Mesenchymal stem cell (in vitro differentiated cells and primary cell): ENCODE measurements at regions not wholly inside any gene's neighbourhood (a gene's known extent, or its start where the extent isn't known, plus 50 kb on each side); places are given as distances from the start of the nearest gene placed in this dataset.

Experiments used
- DNase-seq: peaks from one replicate; pipeline ENCODE4 v3.0.0-alpha.2; 2013
- H2AFZ ChIP-seq: one replicate; pipeline ENCODE4 v1.6.1; 2013; ENCODE audit warnings: low read depth, mild to moderate bottlenecking, control low read depth, inconsistent platforms, low read length, moderate library complexity
- H2AK5ac ChIP-seq: 2 replicates; pipeline ENCODE4 v1.6.1; 2013; ENCODE audit warnings: low read length, moderate library complexity, mild to moderate bottlenecking, inconsistent platforms; ENCODE audit not compliant: severe bottlenecking
- H2BK120ac ChIP-seq: one replicate; pipeline ENCODE4 v1.6.1; 2013; ENCODE audit warnings: low read depth, mild to moderate bottlenecking, inconsistent platforms, low read length, moderate library complexity
- H2BK12ac ChIP-seq, 2 experiments: one replicate each; pipeline ENCODE4 v1.6.1; 2013; ENCODE audit warnings: inconsistent platforms in 2 of 2, low read length in 2 of 2, mild to moderate bottlenecking in 2 of 2, moderate library complexity in 2 of 2, control low read depth in 1 of 2
- H2BK15ac ChIP-seq: one replicate; pipeline ENCODE4 v1.6.1; 2013; ENCODE audit warnings: mild to moderate bottlenecking, low read depth, inconsistent platforms; ENCODE audit not compliant: poor library complexity, severe bottlenecking
- H2BK5ac ChIP-seq: 2 replicates; pipeline ENCODE4 v1.6.1; 2013; ENCODE audit warnings: low read depth, mild to moderate bottlenecking, low read length, control low read depth, inconsistent platforms; ENCODE audit not compliant: poor library complexity, severe bottlenecking
- H3K14ac ChIP-seq, 2 experiments: one replicate each; pipeline ENCODE4 v1.6.1; 2013; ENCODE audit warnings: inconsistent platforms in 2 of 2, low read length in 2 of 2, control low read depth in 1 of 2, mild to moderate bottlenecking in 1 of 2, moderate library complexity in 1 of 2
- H3K18ac ChIP-seq, 2 experiments: one replicate each; pipeline ENCODE4 v1.6.1; 2013; ENCODE audit warnings: inconsistent platforms in 2 of 2, low read length in 2 of 2, control low read depth in 1 of 2, low read depth in 1 of 2, mild to moderate bottlenecking in 1 of 2
- H3K23ac ChIP-seq, 2 experiments: one replicate each; pipeline ENCODE4 v1.6.1; 2013; ENCODE audit warnings: inconsistent platforms in 2 of 2, low read length in 2 of 2, mild to moderate bottlenecking in 2 of 2, moderate library complexity in 2 of 2, control low read depth in 1 of 2
- H3K27ac ChIP-seq: 2 replicates; pipeline ENCODE4 v1.5.1; 2013; ENCODE audit warnings: mild to moderate bottlenecking, moderate library complexity, low read length, control low read depth, inconsistent platforms; ENCODE audit not compliant: poor library complexity, severe bottlenecking
- H3K27me3 ChIP-seq, 2 experiments: 2 replicates each; pipeline versions ENCODE4 v1.6.1 to v1.7.0; 2013; ENCODE audit warnings: low read length in 2 of 2, mild to moderate bottlenecking in 2 of 2, moderate library complexity in 2 of 2, control low read depth in 1 of 2, inconsistent platforms in 1 of 2; ENCODE audit not compliant: control insufficient read depth in 1 of 2, insufficient read depth in 1 of 2
- H3K36me3 ChIP-seq, 2 experiments: 2 replicates each; pipeline versions ENCODE4 v1.6.1 to v1.7.0; 2013; ENCODE audit warnings: low read length in 2 of 2, control low read depth in 1 of 2, inconsistent platforms in 1 of 2, low read depth in 1 of 2, mild to moderate bottlenecking in 1 of 2; ENCODE audit not compliant: insufficient read depth in 2 of 2, control insufficient read depth in 1 of 2
- H3K4ac ChIP-seq, 2 experiments: one replicate each; pipeline ENCODE4 v1.6.1; 2013; ENCODE audit warnings: inconsistent platforms in 2 of 2, low read length in 2 of 2, mild to moderate bottlenecking in 2 of 2, moderate library complexity in 2 of 2, control low read depth in 1 of 2, low read depth in 1 of 2
- H3K4me1 ChIP-seq: 2 replicates; pipeline ENCODE4 v1.6.1; 2013; ENCODE audit warnings: low read depth, low read length, control low read depth; ENCODE audit not compliant: control insufficient read depth, insufficient read depth
- H3K4me2 ChIP-seq: 2 replicates; pipeline ENCODE4 v1.6.1; 2013; ENCODE audit warnings: low read length, mild to moderate bottlenecking, inconsistent platforms; ENCODE audit not compliant: poor library complexity, severe bottlenecking
- H3K4me3 ChIP-seq, 2 experiments: 2 replicates each; pipeline versions ENCODE4 v1.5.1 to v1.7.0; 2013; ENCODE audit warnings: low read length in 2 of 2, mild to moderate bottlenecking in 2 of 2, control low read depth in 1 of 2, low read depth in 1 of 2; ENCODE audit not compliant: insufficient read depth in 1 of 2
- H3K79me1 ChIP-seq: replicated peaks from 2 replicates; pipeline ENCODE4 v1.6.1; 2013; ENCODE audit warnings: mild to moderate bottlenecking, control low read depth, low read length, inconsistent platforms; ENCODE audit not compliant: poor library complexity, severe bottlenecking
- H3K9ac ChIP-seq: 2 replicates; pipeline ENCODE4 v1.7.0; 2013; ENCODE audit warnings: mild to moderate bottlenecking, low read length, moderate library complexity
- H3K9me3 ChIP-seq: 2 replicates; pipeline ENCODE4 v1.7.0; 2013; ENCODE audit warnings: mild to moderate bottlenecking, low read length; ENCODE audit not compliant: control insufficient read depth
- H4K8ac ChIP-seq: one replicate; pipeline ENCODE4 v1.6.1; 2013; ENCODE audit warnings: inconsistent platforms, mild to moderate bottlenecking, low read length, moderate library complexity
- H4K91ac ChIP-seq: one replicate; pipeline ENCODE4 v1.6.1; 2013; ENCODE audit warnings: mild to moderate bottlenecking, low read length, inconsistent platforms
- WGBS: methylation state at CpG from one replicate; pipeline ENCODE4 v1.1.7; 2013; ENCODE audit warnings: mixed read lengths; 5-methylcytosine and 5-hydroxymethylcytosine counted together

- Histone ChIP-seq H2AFZ (no peak overlapping the region), H3K9me3 (no peaks in the 10 kb centered on the region), H3K27me3 (no peaks in the 10 kb centered on the region), H3K23ac (no peak overlapping the region), H2AK5ac (no peak overlapping the region), H2BK120ac (no peak overlapping the region), H3K4me1 (no peaks in the 10 kb centered on the region), H2BK12ac (no peak overlapping the region), H4K91ac (no peak overlapping the region), H3K14ac (no peak overlapping the region), H3K27ac (no peak overlapping the region), H2BK5ac (no peak overlapping the region), H3K4ac (no peak overlapping the region), H3K4me2 (no peak overlapping the region), H3K18ac (no peak overlapping the region), H3K36me3 (no peaks in the 10 kb centered on the region), H4K8ac (no peak overlapping the region), H3K4me3 (no peak overlapping the region), H2BK15ac (no peak overlapping the region), H3K79me1 (no peaks in the 10 kb centered on the region), H3K9ac (no peak overlapping the region)
- DNase-seq = no peak
- WGBS = 57% methylated on average over 3 of the region's 7 CpGs
Observed at GRCh38 chrX:121863976-121864375, 816.6 kb downstream of the GLUD2 start.

- H3K18ac ChIP-seq = no peak overlapping the region
- no peaks in the 10 kb centered on the region for H3K27me3 ChIP-seq
- no peak overlapping the region for H2AK5ac ChIP-seq
- no peaks in the 10 kb centered on the region for H3K36me3 ChIP-seq
- no peak overlapping the region for H2BK12ac ChIP-seq
- no peak overlapping the region for H3K4ac ChIP-seq
- no peak overlapping the region for H2BK120ac ChIP-seq
- H4K8ac ChIP-seq = no peak overlapping the region
- no peak overlapping the region for H3K4me3 ChIP-seq
- H2BK15ac ChIP-seq = no peak overlapping the region
- H3K14ac ChIP-seq = no peak overlapping the region
- no peak overlapping the region for H3K9ac ChIP-seq
- H3K9me3 ChIP-seq = no peaks in the 10 kb centered on the region
- no peak overlapping the region for H3K27ac ChIP-seq
- H3K4me1 ChIP-seq = no peaks in the 10 kb centered on the region
- no peak overlapping the region for H3K23ac ChIP-seq
- no peak overlapping the region for H4K91ac ChIP-seq
- no peak overlapping the region for H2AFZ ChIP-seq
- H3K79me1 ChIP-seq = no peaks in the 10 kb centered on the region
- no peak overlapping the region for H3K4me2 ChIP-seq
- WGBS = no CpG with 5 or more reads among the region's 2 CpGs
- no peak for DNase-seq
- no peak overlapping the region for H2BK5ac ChIP-seq
Observed at GRCh38 chrX:121864561-121864960, 817.2 kb downstream of the GLUD2 start.

DNA sequence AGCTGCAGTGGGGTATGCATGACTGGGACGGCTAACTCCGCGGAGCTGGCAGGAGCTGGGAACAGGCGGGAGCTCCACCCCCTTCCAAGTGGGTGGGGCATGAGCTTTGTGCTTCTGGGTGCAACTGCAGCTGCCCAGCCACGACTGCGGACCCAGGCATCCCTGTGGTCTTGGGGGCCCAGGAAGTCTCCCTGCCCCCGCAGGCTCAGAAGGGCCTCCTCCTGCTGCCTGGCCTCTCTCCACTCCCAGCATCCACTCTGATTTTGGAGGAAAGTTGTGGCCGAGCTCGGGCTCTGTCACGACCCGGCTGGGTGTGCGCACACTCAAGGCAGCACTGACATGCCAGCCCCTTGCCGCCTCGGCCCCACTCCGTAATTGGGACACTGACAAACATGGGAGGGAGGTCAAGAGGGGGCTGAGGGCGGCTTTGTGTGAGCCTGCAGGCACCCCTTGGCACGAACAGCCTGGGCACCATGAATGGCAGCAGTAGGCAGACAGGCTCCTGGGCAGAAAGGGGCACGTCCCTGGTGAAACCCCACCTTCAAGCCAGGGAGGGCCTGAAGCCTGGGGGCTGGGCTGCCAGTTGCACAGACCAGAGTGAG lies 822.6 kb downstream of the GLUD2 start:
- WGBS = 81% methylated on average over 14 of the region's 18 CpGs
- H3K4ac ChIP-seq = no peak overlapping the region
- no peaks in the 10 kb centered on the region for H3K9me3 ChIP-seq
- H3K4me3 ChIP-seq = no peak overlapping the region
- H2AK5ac ChIP-seq = no peak overlapping the region
- H3K27me3 ChIP-seq = no peaks in the 10 kb centered on the region
- H3K14ac ChIP-seq = no peak overlapping the region
- H3K79me1 ChIP-seq = no peaks in the 10 kb centered on the region
- DNase-seq = no peak
- H2BK120ac ChIP-seq = no peak overlapping the region
- H3K9ac ChIP-seq = no peak overlapping the region
- no peaks in the 10 kb centered on the region for H3K4me1 ChIP-seq
- H2BK12ac ChIP-seq = no peak overlapping the region
- no peak overlapping the region for H2BK15ac ChIP-seq
- no peak overlapping the region for H3K18ac ChIP-seq
- no peak overlapping the region for H3K4me2 ChIP-seq
- H3K36me3 ChIP-seq = no peaks in the 10 kb centered on the region
- H4K8ac ChIP-seq = no peak overlapping the region
- H2AFZ ChIP-seq = no peak overlapping the region
- no peak overlapping the region for H4K91ac ChIP-seq
- no peak overlapping the region for H3K23ac ChIP-seq
- no peak overlapping the region for H3K27ac ChIP-seq
- H2BK5ac ChIP-seq = no peak overlapping the region

- Histone ChIP-seq H3K27ac (no peak overlapping the region), H4K91ac (no peak overlapping the region), H2AFZ (no peak overlapping the region), H3K9me3 (no peaks in the 10 kb centered on the region), H3K14ac (no peak overlapping the region), H2AK5ac (no peak overlapping the region), H2BK12ac (no peak overlapping the region), H3K9ac (no peak overlapping the region), H3K79me1 (no peaks in the 10 kb centered on the region), H3K4ac (no peak overlapping the region), H2BK120ac (no peak overlapping the region), H2BK15ac (no peak overlapping the region), H3K4me1 (no peaks in the 10 kb centered on the region), H3K4me2 (no peak overlapping the region), H4K8ac (no peak overlapping the region), H3K4me3 (no peak overlapping the region), H3K18ac (no peak overlapping the region), H3K36me3 (no peaks in the 10 kb centered on the region), H3K27me3 (no peaks in the 10 kb centered on the region), H3K23ac (no peak overlapping the region), H2BK5ac (no peak overlapping the region)
- DNase-seq = no peak
- 91% methylated on average over 12 of the region's 12 CpGs for WGBS
Observed at GRCh38 chrX:121871122-121871521, 823.7 kb downstream of the GLUD2 start.
